ENCODE measurements at regions not wholly inside any gene's neighbourhood (a gene's known extent, or its start where the extent isn't known, plus 50 kb on each side); places are given as distances from the start of the nearest gene placed in this dataset.

GRCh38 chr1:173354937-173355280 is 122.2 kb upstream of the PRDX6 start:
- Histone ChIP-seq H3K4me1 (ENCODE audit: insufficient read depth, low read length) (no peaks in the 10 kb centered on the region), H3K4me3 (ENCODE audit: low read length) (no peak overlapping the region), H3K9me3 (ENCODE audit: control insufficient read depth in 1 of 2, insufficient read depth in 1 of 2, low read length in 2 of 2) (no peaks in the 10 kb centered on the region), H3K27ac (ENCODE audit: low read depth in 1 of 2, low read length in 2 of 2) (no peak overlapping the region), H3K36me3 (ENCODE audit: insufficient read depth, low read length) (no peaks in the 10 kb centered on the region), H3K27me3 (ENCODE audit: control insufficient read depth in 1 of 2, insufficient read depth in 2 of 2, low read length in 2 of 2) (no peaks in the 10 kb centered on the region)
- ChIA-PET CTCF (no interaction called here), POLR2A (no interaction called here)
- Mint-ChIP-seq H3K4me3 (no peak overlapping the region), H3K27ac (no peak overlapping the region), H3K27me3 (no peaks in the 10 kb centered on the region), H3K36me3 (ENCODE audit: low read depth) (peaks cover 27% of the 10 kb centered on the region), H3K9me3 (peaks cover 9% of the 10 kb centered on the region), H3K4me1 (ENCODE audit: low read depth) (peaks cover 12% of the 10 kb centered on the region)
- intact Hi-C loops (cut with DNase I, micrococcal nuclease) = no loop called here
- no peak for TF ChIP-seq CTCF (IDR thresholded peaks at IDR 0.05)
- DNase-seq (no peak), ATAC-seq (ENCODE audit: poor library complexity) (no peak)

- ATAC-seq (ENCODE audit: poor library complexity) (no peak), DNase-seq (no peak)
- no peaks in the 10 kb centered on the region for H3K36me3 ChIP-seq (ENCODE audit: insufficient read depth, low read length)
- Mint-ChIP-seq H3K4me1 (ENCODE audit: low read depth) (peaks cover 17% of the 10 kb centered on the region), H3K27ac (no peak overlapping the region), H3K36me3 (ENCODE audit: low read depth) (peaks cover 27% of the 10 kb centered on the region), H3K27me3 (no peaks in the 10 kb centered on the region), H3K4me3 (no peak overlapping the region), H3K9me3 (peaks cover 9% of the 10 kb centered on the region)
- H3K27ac ChIP-seq (ENCODE audit: low read depth in 1 of 2, low read length in 2 of 2) = no peak overlapping the region
- POLR2A ChIA-PET = no interaction called here
- TF ChIP-seq CTCF (IDR thresholded peaks at IDR 0.05) = no peak
- CTCF ChIA-PET = no interaction called here
- no peak overlapping the region for H3K4me3 ChIP-seq (ENCODE audit: low read length)
- no peaks in the 10 kb centered on the region for H3K4me1 ChIP-seq (ENCODE audit: insufficient read depth, low read length)
- intact Hi-C loops (cut with DNase I, micrococcal nuclease) = no loop called here
- no peaks in the 10 kb centered on the region for H3K27me3 ChIP-seq (ENCODE audit: control insufficient read depth in 1 of 2, insufficient read depth in 2 of 2, low read length in 2 of 2)
- no peaks in the 10 kb centered on the region for H3K9me3 ChIP-seq (ENCODE audit: control insufficient read depth in 1 of 2, insufficient read depth in 1 of 2, low read length in 2 of 2)
Observed at GRCh38 chr1:173355281-173356031, 121.7 kb upstream of the PRDX6 start.

DNA sequence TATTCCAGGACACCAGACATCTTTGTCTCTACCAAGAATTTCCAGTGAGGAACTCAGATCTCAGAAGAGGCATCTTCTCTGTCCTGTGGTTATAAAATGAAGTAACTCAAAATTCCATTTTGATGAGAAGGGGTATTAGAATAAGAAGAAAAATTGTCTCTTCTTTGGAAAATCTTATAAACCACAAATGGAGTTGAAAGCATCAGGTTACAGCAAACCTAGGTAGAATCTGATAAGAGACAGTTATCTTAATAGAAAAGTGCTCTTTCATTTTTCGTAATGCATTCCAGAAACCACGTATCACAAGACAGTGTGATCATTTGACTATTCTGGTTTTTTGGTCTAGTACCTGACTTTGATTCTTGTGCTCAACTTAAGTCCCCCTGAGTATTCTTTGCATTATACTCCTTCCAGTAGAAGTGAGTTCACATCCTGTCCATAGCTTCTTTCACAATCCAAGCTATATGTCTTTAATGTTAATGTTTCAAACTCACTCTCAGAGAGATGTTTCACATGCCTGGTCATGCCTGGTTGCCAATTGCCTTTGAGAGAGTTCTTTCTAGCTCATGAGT is 120.9 kb upstream of the PRDX6 start:
- Histone ChIP-seq H3K4me3 (ENCODE audit: low read length) (no peak overlapping the region), H3K9me3 (ENCODE audit: control insufficient read depth in 1 of 2, insufficient read depth in 1 of 2, low read length in 2 of 2) (no peaks in the 10 kb centered on the region), H3K27me3 (ENCODE audit: control insufficient read depth in 1 of 2, insufficient read depth in 2 of 2, low read length in 2 of 2) (no peaks in the 10 kb centered on the region), H3K27ac (ENCODE audit: low read depth in 1 of 2, low read length in 2 of 2) (no peak overlapping the region), H3K36me3 (ENCODE audit: insufficient read depth, low read length) (no peaks in the 10 kb centered on the region), H3K4me1 (ENCODE audit: insufficient read depth, low read length) (peaks cover 2% of the 10 kb centered on the region)
- Mint-ChIP-seq H3K4me1 (ENCODE audit: low read depth) (peaks cover 24% of the 10 kb centered on the region), H3K27me3 (no peaks in the 10 kb centered on the region), H3K27ac (no peak overlapping the region), H3K4me3 (no peak overlapping the region), H3K9me3 (peaks cover 6% of the 10 kb centered on the region), H3K36me3 (ENCODE audit: low read depth) (peaks cover 27% of the 10 kb centered on the region)
- ChIA-PET CTCF (no interaction called here), POLR2A (no interaction called here)
- DNase-seq (no peak), ATAC-seq (ENCODE audit: poor library complexity) (no peak)
- no peak for TF ChIP-seq CTCF (IDR thresholded peaks at IDR 0.05)
- intact Hi-C loops (cut with DNase I, micrococcal nuclease) = no loop called here
